Adrenal gland (tissue), 5 donors: ENCODE measurements at regions not wholly inside any gene's neighbourhood (a gene's known extent, or its start where the extent isn't known, plus 50 kb on each side); places are given as distances from the start of the nearest gene placed in this dataset.

Experiments used
- CTCF ChIP-seq, 6 experiments: fragments of 450-650 bp in 4 of 6; fragments of 200-600 bp in 2 of 6; sonication (generic) in 1 of 6; IDR thresholded peaks; 1 replicate in 5 of 6; 2 replicates in 1 of 6; pipeline versions ENCODE4 v1.5.1 to v1.8.0; 2016 to 2021; ENCODE audit warnings: antibody characterized with exemption in 6 of 6, mild to moderate bottlenecking in 2 of 6, moderate library complexity in 1 of 6
- POLR2A ChIP-seq, 2 donors: fragments of 450-650 bp; IDR thresholded peaks; one replicate each; pipeline ENCODE4 v1.6.1; 2017; ENCODE audit warnings: antibody characterized with exemption in 2 of 2, mild to moderate bottlenecking in 2 of 2, moderate library complexity in 1 of 2
- donor health status: DM: no; HTN: no; CAD: no.

DNA sequence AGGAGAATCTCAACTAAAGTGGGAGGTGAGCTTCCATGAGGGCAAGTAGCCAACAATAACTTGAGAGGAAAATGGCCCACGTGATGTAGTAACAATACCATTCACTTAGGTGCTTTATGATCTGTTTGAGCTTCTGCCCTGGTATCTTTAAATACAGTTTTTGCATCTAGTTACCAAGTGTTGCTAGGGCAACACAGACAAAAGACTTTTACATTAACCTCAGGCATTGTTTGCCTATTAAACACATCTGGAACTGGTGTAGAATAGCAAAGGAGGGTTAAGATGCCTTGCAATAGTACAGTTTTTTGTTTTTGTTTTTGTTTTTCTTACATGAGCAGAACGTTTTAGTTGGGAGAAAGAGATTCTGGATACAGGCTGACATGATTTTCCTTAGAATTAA lies 97.7 kb upstream of the MTPN start:
- TF ChIP-seq CTCF (IDR thresholded peaks at IDR 0.05) (no peak), POLR2A (IDR thresholded peaks at IDR 0.05) (no peak)
